ENCODE measurements at regions not wholly inside any gene's neighbourhood (a gene's known extent, or its start where the extent isn't known, plus 50 kb on each side); places are given as distances from the start of the nearest gene placed in this dataset.

DNA sequence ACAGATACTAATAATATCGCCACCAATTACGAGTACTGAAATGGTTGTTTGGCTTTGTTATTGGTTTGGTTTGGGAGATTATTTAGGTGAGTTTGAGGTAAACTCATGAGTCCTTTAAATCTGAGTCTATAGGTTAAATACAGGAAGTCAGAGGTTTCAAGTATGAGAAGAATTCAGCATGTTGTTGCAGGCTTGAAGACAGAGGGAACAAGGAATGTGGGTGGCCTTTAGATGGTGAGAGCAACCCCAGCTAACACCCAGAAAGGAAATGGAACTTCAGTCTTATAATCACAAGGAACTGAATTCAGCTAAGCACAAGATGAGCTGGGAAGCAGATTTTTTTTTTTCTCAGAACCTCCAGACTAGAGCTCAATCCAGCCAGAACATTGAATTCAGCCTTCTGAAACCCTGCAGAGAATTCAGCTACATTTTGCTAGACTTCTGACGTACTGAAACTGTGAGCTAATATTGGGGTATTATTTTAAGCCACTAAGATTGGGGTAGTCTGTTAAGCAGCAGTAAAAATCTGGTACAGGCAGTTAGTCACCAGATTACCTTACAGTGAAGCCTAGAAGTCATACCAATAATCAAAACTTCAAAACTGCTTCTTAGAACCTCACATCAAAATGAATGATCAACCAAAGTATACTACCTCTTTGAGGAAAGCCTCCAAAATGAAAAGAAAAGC lies 216.0 kb upstream of the PUM3 start:
- 97% methylated on average over 3 of the region's 3 CpGs; no CpG with 5 or more reads in 1 of the 2 experiments for WGBS, 2 experiments (ENCODE audit: extremely low coverage in 1 of 2, insufficient coverage in 1 of 2, insufficient read length in 1 of 2, insufficient replicate concordance in 2 of 2, low coverage in 1 of 2, low lambda C conversion rate in 2 of 2, missing lambda C conversion rate in 1 of 2)
- FAIRE-seq, result peak; percentile 78
- H3K23me2 ChIP-seq (ENCODE audit: low read depth, low read length), result no peaks in the 10 kb centered on the region

More for the DNA sequence above, 216.0 kb upstream of the PUM3 start:
- H2BK20ac ChIP-seq (ENCODE audit: low read length), result no peak overlapping the region
- CTCF ChIA-PET (ENCODE audit: partially characterized antibody), result interaction anchor here (0.6 to 1.6 kb wide), 2 partner anchors 50 to 522 kb away, joined by 3 to 6 read pairs; no protein-coding TSS in a partner anchor
- no peak overlapping the region for H4K5ac ChIP-seq (ENCODE audit: insufficient read length, low read depth, low read length)
- 0 out of 4 replicates have a peak, but pooled peaks cover 0 to 3% of the 10 kb centered on the region in 2 experiments for H3K9me3 ChIP-seq (ENCODE audit: insufficient read depth in 2 of 2, low read depth in 1 of 2, low read length in 1 of 2)
- no peak for DNase-seq (ENCODE audit: low read depth in 1 of 2, low spot score in 2 of 2)
- H4K20me1 ChIP-seq (replicated peaks in 1 of 2; ENCODE audit: control insufficient read depth in 1 of 2, insufficient read depth in 2 of 2, low read length in 2 of 2), result no peaks in the 10 kb centered on the region
- no peak overlapping the region for H3K4me2 ChIP-seq (ENCODE audit: insufficient read depth in 1 of 2, low read depth in 2 of 2, low read length in 2 of 2)
- no peak overlapping the region for H2BK5ac ChIP-seq (ENCODE audit: low read depth, low read length)
- H2BK15ac ChIP-seq (ENCODE audit: low read length), result no peak overlapping the region
- no peak overlapping the region for H2BK120ac ChIP-seq (replicated peaks; ENCODE audit: low read depth, low read length)
- no peak overlapping the region for H2AK5ac ChIP-seq (ENCODE audit: low read depth, low read length)
- H3K79me2 ChIP-seq (ENCODE audit: control insufficient read depth in 1 of 2, insufficient read depth in 2 of 2, low read length in 2 of 2), result no peaks in the 10 kb centered on the region
- peaks cover 0 to 3% (median 0%) of the 10 kb centered on the region in 4 experiments; a peak in 2 of 7 replicates for H3K4me1 ChIP-seq (replicated peaks in 1 of 4; ENCODE audit: control insufficient read depth in 3 of 4, insufficient read depth in 4 of 4, low read length in 3 of 4)
- H3K18ac ChIP-seq (ENCODE audit: extremely low read depth, low read length), result no peak overlapping the region
- H3K27ac ChIP-seq (ENCODE audit: low read depth, low read length), result no peak overlapping the region
- TF ChIP-seq SP1 (IDR thresholded peaks at IDR 0.05; ENCODE audit: low read depth, low read length), result 0 out of 2 replicates have a peak, but pooled peaks have one; percentile 21
- TF ChIP-seq FOSL1 (IDR thresholded peaks at IDR 0.05; ENCODE audit: insufficient read depth, low read depth, low read length), result no peak
- 0 out of 2 replicates have a peak, but pooled peaks have one; percentile 39 for TF ChIP-seq TEAD4 (IDR thresholded peaks at IDR 0.05; ENCODE audit: low read depth, low read length)
- H3K56ac ChIP-seq (replicated peaks; ENCODE audit: insufficient read length, low read depth, low read length), result no peak overlapping the region
- no peak overlapping the region for H2BK12ac ChIP-seq (ENCODE audit: low read depth, low read length)
- H3K14ac ChIP-seq (ENCODE audit: insufficient read length), result no peak overlapping the region
- H3K23ac ChIP-seq (ENCODE audit: insufficient read length), result no peak overlapping the region
- H3K4ac ChIP-seq (replicated peaks; ENCODE audit: insufficient read length, low read depth, low read length), result no peak overlapping the region
- H3K9ac ChIP-seq (replicated peaks in 1 of 4; ENCODE audit: extremely low read depth in 1 of 4, low read depth in 3 of 4, low read length in 3 of 4), result no peak overlapping the region
- no peak overlapping the region for H3K4me3 ChIP-seq (ENCODE audit: extremely low read depth in 1 of 4, insufficient read depth in 2 of 4, low read depth in 3 of 4, low read length in 4 of 4)
- H2AFZ ChIP-seq (ENCODE audit: low read length), result peak overlapping the region; percentile 64
- no peak overlapping the region for H4K91ac ChIP-seq (replicated peaks; ENCODE audit: insufficient read length, low read length)
- H4K8ac ChIP-seq (ENCODE audit: extremely low read depth, insufficient read depth, low read length), result no peak overlapping the region
- no peaks in the 10 kb centered on the region for H3K79me1 ChIP-seq (ENCODE audit: low read depth, low read length)
- POLR2A ChIA-PET (ENCODE audit: partially characterized antibody), result no interaction called here
- H3K36me3 ChIP-seq (ENCODE audit: control insufficient read depth in 2 of 4, insufficient read depth in 4 of 4, low read length in 3 of 4), result no peaks in the 10 kb centered on the region
- H3K27me3 ChIP-seq (replicated peaks in 1 of 4; ENCODE audit: control insufficient read depth in 3 of 4, extremely low read depth in 1 of 4, insufficient read depth in 3 of 4, low read length in 3 of 4), result no peaks in the 10 kb centered on the region
